Occipital lobe (tissue), 1 donor: ENCODE measurements at regions not wholly inside any gene's neighbourhood (a gene's known extent, or its start where the extent isn't known, plus 50 kb on each side); places are given as distances from the start of the nearest gene placed in this dataset.

Experiments used
- DNase-seq: peaks from one replicate; lab custom pipeline; 2025; lab: John Stamatoyannopoulos, UW

DNA sequence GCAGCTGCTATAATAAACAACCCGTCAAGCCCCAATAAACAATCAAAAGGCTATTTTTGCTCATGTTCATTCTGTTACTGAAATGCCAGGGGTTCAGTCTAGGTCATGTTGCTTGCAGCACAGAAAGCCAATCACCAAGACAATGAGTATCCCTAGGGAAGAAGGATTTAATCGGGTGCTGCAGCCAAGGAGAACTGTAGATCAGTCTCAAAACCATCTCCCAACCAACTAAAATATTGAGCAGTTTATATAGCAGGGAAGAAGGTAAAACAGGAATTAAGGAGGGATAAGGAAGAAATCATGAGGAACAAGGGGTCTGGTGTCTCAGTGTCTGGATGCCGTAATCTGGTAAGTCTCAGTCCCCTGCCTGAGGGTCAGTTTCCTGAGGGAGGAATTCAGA, 169.5 kb downstream of the BLID start:
- DNase-seq: no peak

DNA sequence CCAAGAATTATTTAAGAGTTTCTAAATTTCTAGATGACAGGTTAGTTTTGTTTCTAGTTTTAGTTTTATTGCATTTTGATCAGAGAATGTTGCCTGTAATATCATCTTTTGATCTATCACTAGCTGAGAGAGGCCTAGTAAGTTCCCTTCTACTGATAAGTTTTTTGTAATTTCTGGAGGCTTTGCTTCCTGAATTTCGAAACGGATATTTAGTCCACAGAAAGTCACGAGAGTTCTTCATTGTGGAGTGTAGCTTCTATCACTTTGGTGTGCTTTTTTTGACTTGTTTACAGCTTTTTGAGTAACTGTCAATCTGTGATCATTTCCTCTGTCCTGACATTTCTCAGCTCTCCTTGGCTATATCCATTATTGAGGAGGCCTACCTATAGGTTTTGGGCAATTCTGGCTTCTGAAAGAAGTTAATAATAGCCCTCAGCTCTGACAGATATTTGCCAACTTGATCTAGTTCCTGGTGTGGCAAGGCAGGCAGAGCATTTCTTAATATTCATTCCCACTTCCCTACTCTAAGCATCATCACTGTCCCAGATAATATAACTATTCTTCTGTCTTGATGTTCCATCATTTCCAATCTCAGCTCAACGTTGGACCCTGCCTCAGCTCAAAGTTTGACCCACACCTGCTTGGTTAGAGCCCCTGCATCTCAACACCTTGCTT, 171.3 kb downstream of the BLID start:
- no peak for DNase-seq

DNA sequence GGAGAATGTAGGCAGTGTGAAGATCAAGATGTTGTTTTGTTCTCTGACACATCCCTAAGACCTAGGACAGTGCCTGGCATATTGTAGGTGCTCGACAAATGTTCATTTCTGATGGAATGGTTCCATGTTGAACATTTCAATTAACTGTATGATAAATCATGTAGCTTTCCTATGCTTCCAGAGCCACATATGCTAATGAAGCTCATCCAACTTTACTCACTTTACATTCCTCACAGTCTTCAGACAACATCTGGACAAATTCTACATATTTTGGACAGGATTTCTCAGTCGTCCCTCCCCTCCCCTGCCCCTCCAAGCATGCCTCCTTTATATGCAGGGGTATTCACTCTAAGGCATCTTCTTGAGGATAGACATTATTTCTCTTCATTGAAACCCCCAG, 177.9 kb downstream of the BLID start:
- no peak for DNase-seq

DNA sequence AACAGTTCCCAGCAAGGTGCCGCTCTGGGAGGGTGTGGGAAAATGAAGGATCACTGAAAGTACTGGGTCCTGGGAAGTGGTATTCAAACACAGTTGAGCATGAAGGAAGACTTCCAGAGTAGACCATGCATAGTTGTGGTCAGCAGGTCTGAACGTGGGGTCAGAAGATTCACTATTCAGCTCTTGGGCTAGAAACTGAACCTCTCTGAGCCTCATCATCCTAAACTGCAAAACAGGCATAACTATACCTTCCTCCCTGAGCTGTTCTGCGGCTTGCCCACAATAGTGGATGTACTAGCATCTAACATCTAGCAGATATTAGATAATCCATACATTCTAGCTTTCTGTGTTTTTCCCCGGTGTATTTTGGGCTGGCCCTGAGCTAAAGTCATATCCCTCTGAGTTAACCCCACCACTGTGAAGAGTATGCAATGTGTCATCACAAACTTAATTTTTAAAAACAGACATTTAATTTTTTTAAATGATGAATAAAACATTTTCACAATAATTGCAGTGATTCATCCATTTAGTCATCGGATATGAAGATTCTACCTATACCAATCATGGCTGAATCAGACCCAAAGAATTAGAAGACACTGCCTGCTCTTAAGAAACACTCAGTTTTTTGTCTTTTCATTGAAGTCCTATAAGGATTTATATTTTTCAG, 179.1 kb downstream of the BLID start:
- no peak for DNase-seq

DNA sequence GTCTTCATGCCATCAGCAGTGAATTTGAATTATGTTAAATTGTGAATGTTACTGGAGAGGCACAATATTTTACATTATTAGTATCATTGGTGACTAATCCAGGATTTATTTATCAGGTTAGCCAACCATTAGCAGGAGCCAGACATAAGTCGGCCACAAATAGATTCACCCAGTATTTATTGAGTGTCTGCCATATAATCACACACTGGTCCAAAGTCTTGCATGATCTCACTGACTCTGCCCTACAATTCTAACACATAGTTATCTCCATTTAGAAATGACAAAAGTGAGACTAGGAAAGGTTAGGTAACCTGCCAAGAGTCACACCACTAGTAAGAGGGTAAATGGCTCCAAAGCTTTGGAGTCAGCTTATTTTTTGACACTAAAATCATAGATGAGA, 179.6 kb downstream of the BLID start:
- DNase-seq: no peak

DNA sequence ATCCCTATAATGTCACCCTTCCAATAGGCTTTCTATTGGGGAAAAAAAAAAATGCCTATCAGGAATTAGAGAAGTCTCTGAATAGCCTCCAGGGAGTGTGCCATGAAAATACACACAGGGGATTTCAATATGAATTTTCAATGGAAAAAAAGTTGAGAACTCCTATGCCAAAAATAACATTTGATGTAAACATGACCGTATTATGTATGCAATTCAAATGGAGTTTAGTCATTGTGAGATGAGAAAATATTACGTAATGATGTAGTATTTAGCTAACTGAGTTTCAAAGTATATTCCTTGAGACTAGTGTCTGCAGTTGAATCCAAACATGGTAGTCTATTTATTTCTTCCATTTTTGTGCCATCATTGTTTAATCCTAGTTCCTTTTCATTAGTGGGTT, 182.3 kb downstream of the BLID start:
- no peak for DNase-seq

DNA sequence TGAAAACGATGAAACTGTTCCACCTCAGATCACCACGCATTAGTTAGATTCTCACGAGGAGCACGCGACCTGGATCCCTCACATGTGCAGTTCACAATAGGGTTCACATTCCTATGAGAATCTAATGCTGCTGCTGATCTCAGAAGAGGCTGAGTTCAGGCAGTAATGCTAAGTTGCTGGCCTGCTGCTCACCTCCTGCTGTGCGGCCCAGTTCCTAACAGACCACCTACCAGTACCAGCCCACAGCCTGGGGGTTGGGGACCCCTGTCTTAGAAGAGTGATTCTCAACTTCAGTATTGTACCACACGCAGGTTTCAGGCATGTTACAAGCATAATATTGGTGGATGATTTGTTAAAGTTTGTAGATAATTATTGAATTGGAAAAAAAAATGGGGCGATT, 182.7 kb downstream of the BLID start:
- DNase-seq: no peak

DNA sequence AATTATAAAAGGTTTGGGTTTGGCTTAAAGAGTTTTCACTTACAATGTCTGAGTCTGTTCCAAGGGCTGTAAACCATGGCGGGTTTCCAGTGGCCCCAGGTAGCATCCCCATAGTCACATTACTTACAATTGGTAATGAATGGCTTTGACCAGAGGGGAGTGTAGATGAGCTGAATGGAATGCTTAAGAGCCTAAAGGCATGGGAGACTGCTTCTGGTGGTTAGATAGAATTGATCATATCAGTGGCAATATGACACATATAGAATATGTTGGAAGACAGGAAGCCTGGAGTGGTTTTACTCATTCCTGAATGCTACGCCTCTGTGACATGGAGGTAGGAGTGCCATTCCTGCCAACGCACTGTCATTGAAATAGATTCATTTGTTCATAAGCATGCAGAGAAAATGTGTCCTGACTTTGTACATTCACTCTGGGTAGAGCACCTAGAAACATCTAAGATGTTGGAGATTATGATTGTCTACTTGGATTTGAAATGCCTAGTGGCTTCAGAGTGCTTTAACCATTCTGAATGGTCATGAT, 183.3 kb downstream of the BLID start:
- no peak for DNase-seq

DNA sequence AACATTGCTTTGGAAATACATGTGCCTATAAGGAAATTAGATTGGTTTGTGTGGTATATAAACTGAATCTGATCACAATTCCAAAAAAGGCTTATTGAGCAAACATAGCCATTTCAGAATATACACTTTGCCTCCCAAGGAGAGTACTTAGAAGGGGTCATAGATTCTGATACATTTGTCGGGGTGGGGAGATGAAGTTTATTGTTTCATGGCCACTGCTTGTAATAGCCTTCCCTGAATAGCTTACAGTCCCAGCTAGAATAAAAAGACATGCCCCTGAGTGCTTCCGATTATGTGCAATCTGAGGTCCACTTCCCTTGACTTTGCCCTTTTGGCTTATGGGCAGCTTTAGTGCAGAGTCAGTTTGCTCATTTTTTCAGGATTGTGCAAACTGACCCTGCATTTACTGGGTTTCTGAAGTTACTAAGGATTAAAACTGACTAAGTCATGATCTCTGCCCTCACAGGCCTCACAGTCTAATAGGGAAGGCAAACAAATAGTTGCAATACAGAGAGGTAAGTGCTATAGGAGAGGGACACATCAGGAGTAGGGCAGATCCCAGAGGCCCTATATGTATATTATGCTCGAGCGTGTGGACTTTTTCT, 184.2 kb downstream of the BLID start:
- DNase-seq: no peak

DNA sequence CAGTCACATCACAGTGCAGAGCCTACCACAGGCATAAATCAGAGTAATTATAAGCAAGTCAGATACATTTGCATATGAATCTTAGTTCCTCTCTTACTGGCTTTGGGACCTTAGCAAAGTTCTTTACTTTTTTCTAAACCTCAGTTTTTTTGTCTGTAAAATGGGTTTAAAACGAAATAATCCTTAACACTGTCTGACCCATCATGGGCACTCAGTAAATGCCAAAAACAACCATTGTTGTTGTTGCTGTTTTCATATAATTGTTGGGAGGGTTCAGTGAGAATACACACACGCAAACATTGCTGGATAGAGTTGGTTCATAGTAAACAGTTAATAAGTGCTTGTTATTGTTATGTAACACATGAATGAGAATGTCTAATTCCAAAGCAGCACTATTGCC, 184.9 kb downstream of the BLID start:
- DNase-seq: no peak

DNA sequence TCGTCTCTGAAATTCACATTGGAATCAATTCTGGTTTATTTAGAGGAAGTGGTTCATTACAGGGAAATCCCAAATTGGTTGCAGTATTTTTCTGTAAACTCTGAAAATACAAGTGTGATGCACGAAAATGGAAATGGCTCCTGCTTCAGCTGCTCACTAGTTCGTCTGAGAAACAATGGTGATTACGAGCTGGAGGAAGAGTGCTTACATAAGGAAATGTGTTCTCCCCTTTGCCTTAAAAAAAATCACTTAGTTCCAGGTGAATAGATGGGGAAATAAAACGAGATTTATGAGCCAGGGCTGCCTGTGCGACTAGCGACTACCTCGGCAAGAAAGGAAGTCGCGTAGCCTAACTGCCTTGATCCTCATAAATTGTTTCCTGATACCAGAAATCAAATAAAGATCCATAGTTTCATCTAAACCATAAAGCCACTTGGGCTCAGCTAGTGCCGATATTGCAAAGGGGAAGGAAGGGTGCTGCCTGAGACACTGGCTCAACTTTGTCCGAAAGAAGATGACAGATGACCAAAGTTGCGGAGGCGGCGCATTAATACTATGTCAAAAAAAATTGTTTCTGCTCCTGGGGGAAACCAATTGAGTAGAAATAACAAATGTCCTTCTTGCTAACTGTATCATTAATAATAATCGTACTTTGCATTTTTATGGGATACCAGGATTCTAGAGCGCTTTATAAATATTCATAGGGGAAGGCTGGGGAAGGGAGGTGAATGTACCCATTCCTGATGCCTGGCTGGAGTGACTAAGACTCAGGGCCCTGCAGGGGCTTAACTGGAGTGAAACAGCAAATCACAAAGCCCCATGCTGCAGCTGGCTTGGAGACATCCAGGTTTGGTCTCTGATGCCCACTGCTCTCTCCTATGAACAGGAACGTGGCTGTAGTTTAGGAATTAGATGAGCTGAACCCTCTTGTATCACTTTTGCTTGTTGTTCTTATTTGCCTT, 185.7 kb downstream of the BLID start:
- DNase-seq: no peak

DNA sequence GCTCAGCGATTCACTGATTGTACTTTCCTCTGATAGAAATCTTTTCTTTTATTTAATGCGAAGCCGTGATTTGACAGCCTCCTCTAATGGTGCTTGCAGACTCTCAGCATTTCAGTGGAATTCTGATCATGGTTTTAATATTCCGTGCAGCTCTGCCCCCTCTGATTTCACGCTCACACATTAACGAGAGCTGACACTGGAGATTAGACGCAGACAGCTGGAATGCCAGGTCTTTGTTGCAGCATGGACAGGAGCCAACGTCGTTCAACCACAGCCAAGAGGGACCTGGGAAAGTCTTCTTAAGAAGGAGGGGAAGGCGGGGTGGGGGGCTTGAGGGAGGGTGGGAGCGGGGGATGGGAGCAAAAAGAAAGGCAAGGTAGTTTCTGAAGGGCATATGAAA, 186.4 kb downstream of the BLID start:
- peak; percentile 12 for DNase-seq

DNA sequence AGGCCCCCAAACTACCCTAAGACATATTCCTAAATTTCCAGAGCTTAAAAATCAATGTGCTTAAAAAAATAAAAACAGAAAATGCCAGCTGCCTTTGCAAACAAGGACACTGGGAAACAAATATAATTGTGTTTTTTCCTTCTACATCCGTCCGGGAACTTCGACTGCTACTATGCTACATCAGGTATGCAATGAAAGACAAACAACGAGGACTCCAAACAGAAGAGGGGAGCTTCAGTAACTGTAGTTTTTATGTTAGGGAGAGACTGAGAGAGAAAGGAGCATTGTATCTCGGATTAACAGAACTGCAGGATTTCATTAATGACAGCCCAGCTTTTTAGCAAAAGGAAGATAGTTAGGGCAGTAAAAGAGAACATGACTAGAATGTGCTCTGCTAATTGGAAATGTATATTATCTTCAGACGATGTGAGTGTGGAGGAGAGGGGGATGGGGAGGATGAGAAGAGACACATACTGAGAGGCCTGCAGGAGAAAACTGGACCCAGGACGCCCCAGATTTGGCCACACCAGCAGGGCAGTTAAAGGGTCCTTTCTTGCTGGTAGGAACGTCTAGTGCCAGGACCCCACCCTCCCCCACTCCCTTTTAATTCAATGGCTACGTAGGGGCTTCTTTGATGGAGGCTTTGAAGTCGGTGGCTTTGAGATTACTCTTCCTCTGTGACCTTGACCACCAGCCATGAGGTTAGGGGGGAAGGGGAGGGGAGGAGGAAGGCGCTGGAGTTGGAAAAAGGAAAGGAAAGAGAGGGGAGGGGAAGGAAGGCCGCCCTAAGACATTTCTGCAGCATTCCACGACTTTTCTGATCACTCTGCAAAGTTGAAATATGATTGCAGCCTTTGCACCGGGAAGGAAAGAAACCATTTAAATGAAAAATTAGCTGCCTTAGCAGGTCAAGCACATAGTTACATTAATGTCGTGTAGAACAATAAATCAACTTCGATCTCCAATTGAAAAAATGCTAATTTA, 187.1 kb downstream of the BLID start:
- no peak for DNase-seq

DNA sequence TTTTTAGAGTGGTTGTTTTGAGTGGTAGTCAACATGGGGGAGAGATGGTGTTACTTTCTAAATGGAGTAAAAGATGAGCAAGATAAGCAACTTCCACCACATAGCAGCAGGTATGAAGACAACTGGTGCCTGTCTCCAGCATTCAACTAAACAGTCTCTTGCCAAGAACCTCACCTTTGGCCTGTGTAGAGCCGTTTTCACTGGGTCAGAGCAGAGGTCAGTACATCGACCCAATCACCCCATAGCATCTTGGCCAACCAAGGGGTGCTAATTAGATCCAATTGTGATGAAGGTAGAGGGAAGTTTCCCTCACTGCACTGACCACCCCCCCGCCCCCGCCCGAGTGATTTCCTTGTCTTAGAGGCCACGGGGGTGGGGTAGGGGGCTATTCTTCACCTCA, 188.2 kb downstream of the BLID start:
- DNase-seq: no peak

DNA sequence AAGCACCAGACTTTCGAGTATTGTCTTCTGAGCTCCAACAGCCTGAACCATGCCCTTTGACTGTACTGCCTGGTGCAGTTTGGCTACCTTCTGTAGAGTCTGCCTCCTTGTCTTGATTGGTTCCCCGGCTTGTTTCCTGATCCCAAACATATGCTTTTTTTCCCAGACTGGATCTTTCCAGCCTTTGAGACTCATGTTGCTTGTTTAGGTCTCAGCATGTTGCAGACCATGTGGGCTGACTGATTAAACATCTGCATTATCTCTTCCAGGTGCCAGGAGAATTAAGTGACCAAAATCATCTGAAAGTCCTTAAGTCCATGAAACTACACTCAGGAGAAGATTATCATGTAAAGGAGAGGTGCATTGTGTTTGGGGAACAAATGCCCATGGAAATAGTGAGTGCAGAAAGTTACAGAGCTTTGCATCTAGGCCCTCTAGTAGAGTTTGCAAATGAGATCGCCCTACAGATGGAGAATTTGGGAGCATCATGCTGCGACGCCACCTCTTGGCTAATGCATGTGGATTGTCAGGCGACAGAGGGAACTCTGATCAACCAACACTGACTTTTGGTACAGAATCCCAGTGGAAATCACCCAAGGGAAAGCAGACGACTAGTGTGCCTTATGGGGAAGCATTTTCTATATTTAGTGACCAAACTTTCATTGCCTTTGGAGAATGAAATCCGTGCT, 188.8 kb downstream of the BLID start:
- DNase-seq: no peak

DNA sequence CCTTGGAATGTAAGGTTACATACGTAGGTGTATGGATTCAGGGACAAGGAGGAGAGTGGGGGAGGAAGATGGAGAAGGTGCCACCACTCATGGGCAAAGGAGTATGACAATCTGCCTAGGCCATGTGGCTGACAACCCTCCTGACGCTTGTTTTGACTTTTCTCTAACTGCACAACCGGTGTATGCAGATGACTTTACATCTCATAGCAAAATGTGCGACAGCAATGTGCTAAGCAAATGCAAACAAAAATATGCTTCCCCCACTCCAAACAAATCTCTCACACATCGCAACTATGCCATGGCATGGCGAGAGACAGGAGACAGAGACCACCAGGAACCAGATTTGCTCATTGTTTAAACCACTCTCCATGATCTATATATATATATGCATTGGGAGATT, 191.8 kb downstream of the BLID start:
- DNase-seq: no peak

DNA sequence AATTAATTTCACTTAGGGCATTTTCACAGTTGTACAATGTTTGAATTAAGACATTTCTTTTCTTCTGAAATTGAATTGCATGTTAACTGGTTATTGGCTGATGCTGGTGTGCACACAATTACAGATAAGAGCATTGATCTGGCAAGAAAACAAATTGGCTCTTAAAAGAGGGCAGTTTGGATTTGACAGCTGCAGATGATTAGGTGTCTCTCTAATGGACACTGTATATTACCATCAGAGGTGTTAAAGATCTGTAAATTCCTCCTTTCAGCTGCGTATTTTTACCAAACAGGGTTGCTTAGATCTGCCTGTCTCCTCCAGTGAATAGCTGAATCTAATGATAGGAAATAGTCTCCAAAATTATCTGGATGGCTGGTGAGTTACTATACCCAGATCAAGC, 198.5 kb downstream of the BLID start:
- DNase-seq: no peak

DNA sequence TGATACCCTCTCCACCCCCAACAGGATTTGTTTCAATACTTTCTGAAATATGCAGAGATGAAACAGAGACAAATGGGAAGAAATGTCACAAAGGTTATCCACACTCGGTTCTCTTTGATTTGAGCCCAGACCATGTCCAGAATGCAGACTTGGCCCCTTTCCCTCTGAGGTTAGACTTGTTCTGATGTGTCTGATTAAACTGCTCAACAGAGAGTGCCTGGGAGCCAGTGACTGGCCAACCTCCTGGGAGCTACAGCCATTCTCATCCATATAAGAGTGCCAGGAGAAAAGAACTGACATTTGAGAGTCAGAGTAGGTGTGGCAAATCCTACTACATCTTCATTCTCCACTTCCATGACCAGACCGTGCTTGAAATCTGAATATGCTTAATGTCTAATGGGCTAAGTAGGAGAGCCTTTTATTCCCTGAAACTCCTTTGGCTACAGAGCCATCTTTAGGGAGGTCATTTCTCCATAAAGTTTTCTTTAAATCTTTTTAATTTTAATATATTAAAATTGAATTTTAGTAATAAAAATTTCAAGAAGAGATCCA, 201.4 kb downstream of the BLID start:
- no peak for DNase-seq

DNA sequence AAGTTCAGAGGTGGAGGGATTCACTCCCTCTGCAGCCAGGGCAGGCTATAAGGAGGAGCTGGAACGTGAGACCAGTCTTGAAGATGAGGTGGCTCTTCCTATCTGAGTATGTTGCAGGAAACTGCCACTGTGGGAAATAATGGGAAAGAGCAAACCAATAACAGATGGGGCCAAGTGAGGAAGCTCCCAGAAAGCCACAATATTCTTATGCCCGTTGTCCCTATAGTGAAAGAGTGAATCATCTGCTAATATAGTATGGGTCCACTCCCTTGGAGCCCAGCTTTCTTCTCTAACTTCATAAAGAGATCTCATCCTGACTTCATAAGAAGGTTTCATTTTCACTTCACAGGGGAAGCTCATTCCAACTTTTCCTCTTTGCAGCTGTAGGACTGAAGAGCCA, 206.4 kb downstream of the BLID start:
- DNase-seq: no peak

DNA sequence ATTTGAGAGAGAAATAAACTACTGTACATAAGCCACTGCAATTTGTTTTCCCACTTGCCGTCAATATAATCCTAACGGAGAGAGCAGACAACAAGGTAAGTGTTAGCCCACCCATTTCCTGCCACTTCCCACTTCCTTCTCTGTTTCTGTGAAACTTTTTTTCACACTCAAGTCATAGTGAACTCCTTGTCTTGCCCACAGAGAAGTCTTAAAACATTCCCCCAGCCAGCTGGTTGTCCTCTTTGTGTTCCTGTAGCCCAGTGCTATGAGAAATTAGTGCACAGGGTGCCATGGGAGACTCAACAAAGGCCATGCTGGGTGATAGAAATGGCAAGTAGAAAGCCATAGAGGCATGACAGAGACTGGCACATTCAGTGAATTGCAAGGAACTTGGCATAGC, 208.6 kb downstream of the BLID start:
- no peak for DNase-seq
